ENCODE measurements at regions not wholly inside any gene's neighbourhood (a gene's known extent, or its start where the extent isn't known, plus 50 kb on each side); places are given as distances from the start of the nearest gene placed in this dataset.
A peak's percentile ranks its signal among the peaks of the same experiment; 100 is the strongest.

DNA sequence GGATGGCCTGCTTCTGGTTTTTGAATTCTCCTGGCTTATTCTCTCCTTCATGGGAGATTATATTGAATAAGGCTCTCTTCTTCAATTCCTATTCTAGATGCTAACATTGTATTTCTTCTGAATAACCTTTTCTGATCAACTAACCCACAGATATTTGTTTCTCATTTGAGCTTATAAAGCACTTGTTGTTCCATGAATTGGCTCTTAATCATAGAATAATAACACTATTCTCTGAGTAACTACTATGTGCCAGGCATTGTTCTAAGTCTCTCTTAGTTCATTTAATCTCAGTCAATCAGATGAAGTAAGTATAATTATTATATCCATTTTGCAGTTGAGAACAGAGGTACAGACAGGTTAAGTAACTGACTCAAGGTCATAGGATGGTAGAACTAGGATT lies 136.3 kb upstream of the MLIP start:
- no peak overlapping the region for H3K27ac Mint-ChIP-seq (ENCODE audit: unreplicated experiment)

GRCh38 chr6:53975941-53976615 lies 135.2 kb upstream of the MLIP start:
- Mint-ChIP-seq H3K4me1 (ENCODE audit: low read depth, unreplicated experiment) (peaks cover 7% of the 10 kb centered on the region), H3K4me3 (ENCODE audit: unreplicated experiment) (no peak overlapping the region), H3K27ac (ENCODE audit: unreplicated experiment) (no peak overlapping the region), H3K36me3 (ENCODE audit: low read depth, unreplicated experiment) (no peaks in the 10 kb centered on the region), H3K27me3 (ENCODE audit: low read depth, unreplicated experiment) (no peaks in the 10 kb centered on the region), H3K9me3 (ENCODE audit: unreplicated experiment) (no peaks in the 10 kb centered on the region)
- H3K4me3 ChIP-seq (ENCODE audit: insufficient read depth, low read depth, low read length), result no peak overlapping the region
- no peaks in the 10 kb centered on the region for H3K36me3 ChIP-seq (ENCODE audit: insufficient read depth, low read length)
- no peak overlapping the region for H3K4me2 ChIP-seq (ENCODE audit: low read length)
- no peaks in the 10 kb centered on the region for H3K79me2 ChIP-seq (ENCODE audit: insufficient read depth, low read length)
- TF ChIP-seq CTCF (IDR thresholded peaks at IDR 0.05; ENCODE audit: insufficient read depth, low read depth, low read length) (no peak), EZH2 (IDR thresholded peaks at IDR 0.05; ENCODE audit: insufficient read depth, low read length) (no peak)
- no peaks in the 10 kb centered on the region for H3K27me3 ChIP-seq (ENCODE audit: insufficient read depth, low read length)
- FAIRE-seq (peak; percentile 47), DNase-seq (ENCODE audit: low read depth) (peak; percentile 75)
- H3K4me1 ChIP-seq (ENCODE audit: insufficient read depth, low read length), result no peaks in the 10 kb centered on the region
- no peaks in the 10 kb centered on the region for H3K9me3 ChIP-seq (ENCODE audit: insufficient read depth, low read depth, low read length)
- no peak overlapping the region for H3K27ac ChIP-seq (ENCODE audit: low read depth, low read length)
- no peak overlapping the region for H2AFZ ChIP-seq (ENCODE audit: low read depth, low read length)
- H3K9ac ChIP-seq (ENCODE audit: low read length), result no peak overlapping the region
- H4K20me1 ChIP-seq (ENCODE audit: insufficient read depth, low read length), result no peaks in the 10 kb centered on the region

More for the DNA sequence above, 136.3 kb upstream of the MLIP start:
- no peak for TF ChIP-seq EZH2 (IDR thresholded peaks at IDR 0.05; ENCODE audit: insufficient read depth, low read length)
- TF ChIP-seq CTCF (IDR thresholded peaks at IDR 0.05; ENCODE audit: insufficient read depth, low read depth, low read length), result no peak
- no peaks in the 10 kb centered on the region for H3K27me3 ChIP-seq (ENCODE audit: insufficient read depth, low read length)
- H3K9me3 ChIP-seq (ENCODE audit: insufficient read depth, low read depth, low read length), result no peaks in the 10 kb centered on the region
- H3K27ac ChIP-seq (ENCODE audit: low read depth, low read length), result no peak overlapping the region
- H2AFZ ChIP-seq (ENCODE audit: low read depth, low read length), result no peak overlapping the region
- H3K36me3 ChIP-seq (ENCODE audit: insufficient read depth, low read length), result no peaks in the 10 kb centered on the region
- Mint-ChIP-seq H3K4me1 (ENCODE audit: low read depth, unreplicated experiment) (peaks cover 7% of the 10 kb centered on the region), H3K9me3 (ENCODE audit: unreplicated experiment) (no peaks in the 10 kb centered on the region), H3K27me3 (ENCODE audit: low read depth, unreplicated experiment) (no peaks in the 10 kb centered on the region), H3K4me3 (ENCODE audit: unreplicated experiment) (no peak overlapping the region), H3K36me3 (ENCODE audit: low read depth, unreplicated experiment) (no peaks in the 10 kb centered on the region)
- no peak overlapping the region for H3K4me2 ChIP-seq (ENCODE audit: low read length)
- H4K20me1 ChIP-seq (ENCODE audit: insufficient read depth, low read length), result no peaks in the 10 kb centered on the region
- no peak for FAIRE-seq
- no peak overlapping the region for H3K9ac ChIP-seq (ENCODE audit: low read length)
- no peaks in the 10 kb centered on the region for H3K79me2 ChIP-seq (ENCODE audit: insufficient read depth, low read length)
- no peaks in the 10 kb centered on the region for H3K4me1 ChIP-seq (ENCODE audit: insufficient read depth, low read length)
- DNase-seq (ENCODE audit: low read depth), result no peak
- H3K4me3 ChIP-seq (ENCODE audit: insufficient read depth, low read depth, low read length), result no peak overlapping the region

- no peaks in the 10 kb centered on the region for H3K36me3 ChIP-seq (ENCODE audit: insufficient read depth, low read length)
- no peak for FAIRE-seq
- no peak overlapping the region for H3K4me3 Mint-ChIP-seq (ENCODE audit: unreplicated experiment)
Measured at GRCh38 chr6:53977551-53977950, 133.7 kb upstream of the MLIP start.

More at GRCh38 chr6:53977551-53977950, 133.7 kb upstream of the MLIP start:
- no peaks in the 10 kb centered on the region for H3K4me1 ChIP-seq (ENCODE audit: insufficient read depth, low read length)
- Mint-ChIP-seq H3K27ac (ENCODE audit: unreplicated experiment) (no peak overlapping the region), H3K36me3 (ENCODE audit: low read depth, unreplicated experiment) (no peaks in the 10 kb centered on the region), H3K27me3 (ENCODE audit: low read depth, unreplicated experiment) (no peaks in the 10 kb centered on the region), H3K4me1 (ENCODE audit: low read depth, unreplicated experiment) (peaks cover 9% of the 10 kb centered on the region), H3K9me3 (ENCODE audit: unreplicated experiment) (no peaks in the 10 kb centered on the region)
- no peak overlapping the region for H3K9ac ChIP-seq (ENCODE audit: low read length)
- no peak overlapping the region for H3K4me3 ChIP-seq (ENCODE audit: insufficient read depth, low read depth, low read length)
- H2AFZ ChIP-seq (ENCODE audit: low read depth, low read length), result no peak overlapping the region
- TF ChIP-seq CTCF (IDR thresholded peaks at IDR 0.05; ENCODE audit: insufficient read depth, low read depth, low read length) (no peak), EZH2 (IDR thresholded peaks at IDR 0.05; ENCODE audit: insufficient read depth, low read length) (no peak)
- DNase-seq (ENCODE audit: low read depth), result no peak
- H3K27me3 ChIP-seq (ENCODE audit: insufficient read depth, low read length), result no peaks in the 10 kb centered on the region
- no peaks in the 10 kb centered on the region for H3K79me2 ChIP-seq (ENCODE audit: insufficient read depth, low read length)
- no peaks in the 10 kb centered on the region for H4K20me1 ChIP-seq (ENCODE audit: insufficient read depth, low read length)
- H3K4me2 ChIP-seq (ENCODE audit: low read length), result no peak overlapping the region
- H3K9me3 ChIP-seq (ENCODE audit: insufficient read depth, low read depth, low read length), result no peaks in the 10 kb centered on the region
- H3K27ac ChIP-seq (ENCODE audit: low read depth, low read length), result no peak overlapping the region

Measured in astrocyte (in vitro differentiated cells and primary cell).